ENCODE measurements at regions not wholly inside any gene's neighbourhood (a gene's known extent, or its start where the extent isn't known, plus 50 kb on each side); places are given as distances from the start of the nearest gene placed in this dataset.

GRCh38 chr13:111511219-111511732 is 190.8 kb downstream of the TEX29 start:
- Histone ChIP-seq H2AFZ (no peak overlapping the region), H3K79me2 (ENCODE audit: low read depth) (no peaks in the 10 kb centered on the region), H3K4me1 (replicated peaks; ENCODE audit: insufficient read depth) (no peaks in the 10 kb centered on the region), H4K20me1 (ENCODE audit: insufficient read depth) (no peaks in the 10 kb centered on the region), H3K4me2 (no peak overlapping the region), H3K27ac (no peak overlapping the region), H3K27me3 (ENCODE audit: insufficient read depth, low read depth) (peaks cover 93% of the 10 kb centered on the region), H3K9me2 (ENCODE audit: insufficient read depth) (no peaks in the 10 kb centered on the region), H3K36me3 (ENCODE audit: low read depth) (no peaks in the 10 kb centered on the region), H3K9me3 (ENCODE audit: insufficient read depth, low read depth) (no peaks in the 10 kb centered on the region), H3F3A (ENCODE audit: insufficient read depth, low read depth) (no peaks in the 10 kb centered on the region), H3K4me3 (no peak overlapping the region)
- no TSS peak for BruUV-seq (replicated peaks)
- CTCF ChIA-PET = no interaction called here
- intact Hi-C loops (cut with micrococcal nuclease; ENCODE audit: unreplicated experiment) = no loop called here
- TF ChIP-seq EZH2 (IDR thresholded peaks at IDR 0.05; ENCODE audit: low read depth) = no peak
- TF ChIP-seq, protein P1, sequence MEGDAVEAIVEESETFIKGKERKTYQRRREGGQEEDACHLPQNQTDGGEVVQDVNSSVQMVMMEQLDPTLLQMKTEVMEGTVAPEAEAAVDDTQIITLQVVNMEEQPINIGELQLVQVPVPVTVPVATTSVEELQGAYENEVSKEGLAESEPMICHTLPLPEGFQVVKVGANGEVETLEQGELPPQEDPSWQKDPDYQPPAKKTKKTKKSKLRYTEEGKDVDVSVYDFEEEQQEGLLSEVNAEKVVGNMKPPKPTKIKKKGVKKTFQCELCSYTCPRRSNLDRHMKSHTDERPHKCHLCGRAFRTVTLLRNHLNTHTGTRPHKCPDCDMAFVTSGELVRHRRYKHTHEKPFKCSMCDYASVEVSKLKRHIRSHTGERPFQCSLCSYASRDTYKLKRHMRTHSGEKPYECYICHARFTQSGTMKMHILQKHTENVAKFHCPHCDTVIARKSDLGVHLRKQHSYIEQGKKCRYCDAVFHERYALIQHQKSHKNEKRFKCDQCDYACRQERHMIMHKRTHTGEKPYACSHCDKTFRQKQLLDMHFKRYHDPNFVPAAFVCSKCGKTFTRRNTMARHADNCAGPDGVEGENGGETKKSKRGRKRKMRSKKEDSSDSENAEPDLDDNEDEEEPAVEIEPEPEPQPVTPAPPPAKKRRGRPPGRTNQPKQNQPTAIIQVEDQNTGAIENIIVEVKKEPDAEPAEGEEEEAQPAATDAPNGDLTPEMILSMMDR (conservative IDR thresholded peaks at IDR 0.05) = no peak
- DNase-seq = no peak
- POLR2A ChIA-PET (ENCODE audit: unreplicated experiment) = no interaction called here

DNA sequence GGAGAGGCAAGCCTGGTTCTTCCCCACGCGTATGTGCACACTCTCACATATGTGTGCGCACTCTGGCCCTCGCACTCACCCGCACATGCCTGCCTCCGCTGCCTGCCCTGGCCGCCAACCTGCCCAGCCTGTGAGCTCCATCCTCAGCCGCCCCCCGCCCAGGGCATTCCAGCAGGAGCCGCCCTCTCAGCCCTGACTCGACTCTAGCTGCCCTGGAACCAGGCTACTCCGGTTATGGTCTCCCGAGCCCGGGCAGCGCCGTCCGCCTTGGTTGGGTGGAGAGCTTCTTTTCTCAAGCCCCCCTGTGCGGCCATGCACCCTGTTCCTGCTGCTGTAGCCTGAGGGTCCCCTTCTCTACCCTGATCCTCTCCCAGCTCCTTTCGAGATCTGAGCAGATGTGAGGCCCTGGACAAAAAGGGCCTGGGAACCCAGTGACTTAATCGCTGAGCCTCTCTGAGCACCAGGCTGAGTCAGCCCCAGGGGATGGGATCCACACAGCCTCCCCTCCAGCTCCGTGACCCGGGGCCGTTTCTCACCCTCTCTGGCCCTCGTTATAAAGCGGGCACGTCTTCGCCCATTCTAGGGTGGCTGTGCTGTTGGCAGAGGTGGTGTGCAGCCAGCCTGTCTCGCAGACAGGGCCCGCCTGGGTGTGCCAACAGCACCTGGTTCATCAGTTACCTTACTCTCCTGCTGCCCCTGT is 191.5 kb downstream of the TEX29 start:
- intact Hi-C loops (cut with micrococcal nuclease; ENCODE audit: unreplicated experiment) = no loop called here
- TF ChIP-seq, protein P1 (conservative IDR thresholded peaks at IDR 0.05) = no peak
- no peak for TF ChIP-seq EZH2 (IDR thresholded peaks at IDR 0.05; ENCODE audit: low read depth)
- Histone ChIP-seq H3K27me3 (ENCODE audit: insufficient read depth, low read depth) (peaks cover 93% of the 10 kb centered on the region), H3K79me2 (ENCODE audit: low read depth) (no peaks in the 10 kb centered on the region), H3K36me3 (ENCODE audit: low read depth) (no peaks in the 10 kb centered on the region), H3K9me3 (ENCODE audit: insufficient read depth, low read depth) (no peaks in the 10 kb centered on the region), H4K20me1 (ENCODE audit: insufficient read depth) (no peaks in the 10 kb centered on the region), H3K4me1 (replicated peaks; ENCODE audit: insufficient read depth) (no peaks in the 10 kb centered on the region), H3F3A (ENCODE audit: insufficient read depth, low read depth) (no peaks in the 10 kb centered on the region), H2AFZ (no peak overlapping the region), H3K4me3 (no peak overlapping the region), H3K4me2 (no peak overlapping the region), H3K27ac (no peak overlapping the region), H3K9me2 (ENCODE audit: insufficient read depth) (no peaks in the 10 kb centered on the region)
- no TSS peak for BruUV-seq (replicated peaks)
- DNase-seq = no peak
- POLR2A ChIA-PET (ENCODE audit: unreplicated experiment) = no interaction called here
- CTCF ChIA-PET = no interaction called here

DNA sequence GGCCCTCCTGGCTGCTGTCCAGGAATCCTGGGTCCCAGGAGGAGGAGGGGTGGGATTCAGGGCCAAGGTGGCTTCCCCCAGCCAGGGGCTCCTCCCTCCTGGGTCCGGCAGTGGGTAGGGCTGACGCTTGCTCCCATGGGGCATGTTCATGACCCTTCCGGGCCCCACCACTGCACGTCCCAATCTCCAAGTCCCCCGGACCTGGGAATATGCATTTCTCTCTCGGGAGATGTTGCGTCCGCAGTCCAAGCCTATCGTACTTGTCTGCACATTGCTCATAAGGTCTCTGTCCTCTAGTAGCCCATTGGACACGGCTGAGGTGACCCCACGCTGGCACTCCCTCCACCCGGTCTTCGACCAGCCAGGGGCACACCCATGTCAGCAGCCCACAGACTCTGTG is 192.3 kb downstream of the TEX29 start:
- POLR2A ChIA-PET (ENCODE audit: unreplicated experiment) = no interaction called here

More for the DNA sequence above, 192.3 kb downstream of the TEX29 start:
- H4K20me1 ChIP-seq (ENCODE audit: insufficient read depth) = no peaks in the 10 kb centered on the region
- no peaks in the 10 kb centered on the region for H3K9me3 ChIP-seq (ENCODE audit: insufficient read depth, low read depth)
- DNase-seq = no peak
- CTCF ChIA-PET = no interaction called here
- no peaks in the 10 kb centered on the region for H3K79me2 ChIP-seq (ENCODE audit: low read depth)
- H3K9me2 ChIP-seq (ENCODE audit: insufficient read depth) = no peaks in the 10 kb centered on the region
- no peaks in the 10 kb centered on the region for H3F3A ChIP-seq (ENCODE audit: insufficient read depth, low read depth)
- TF ChIP-seq, protein P1 (conservative IDR thresholded peaks at IDR 0.05) = no peak
- no peak for TF ChIP-seq EZH2 (IDR thresholded peaks at IDR 0.05; ENCODE audit: low read depth)
- BruUV-seq (replicated peaks) = no TSS peak
- H3K27me3 ChIP-seq (ENCODE audit: insufficient read depth, low read depth) = peaks cover 94% of the 10 kb centered on the region
- H3K27ac ChIP-seq = no peak overlapping the region
- H2AFZ ChIP-seq = no peak overlapping the region
- no peaks in the 10 kb centered on the region for H3K4me1 ChIP-seq (replicated peaks; ENCODE audit: insufficient read depth)
- no peaks in the 10 kb centered on the region for H3K36me3 ChIP-seq (ENCODE audit: low read depth)
- no peak overlapping the region for H3K4me2 ChIP-seq
- intact Hi-C loops (cut with micrococcal nuclease; ENCODE audit: unreplicated experiment) = no loop called here
- no peak overlapping the region for H3K4me3 ChIP-seq

All from PC-9 (cell line).